Muscle layer of colon (tissue), 2 donors: ENCODE measurements at regions not wholly inside any gene's neighbourhood (a gene's known extent, or its start where the extent isn't known, plus 50 kb on each side); places are given as distances from the start of the nearest gene placed in this dataset.

ENCODE experiments used
- H3K27ac ChIP-seq: one replicate; pipeline ENCODE4 v1.7.0; 2013; ENCODE audit warnings: low read depth, mild to moderate bottlenecking, low read length, moderate library complexity
- H3K27me3 ChIP-seq, 2 donors: one replicate each; pipeline ENCODE4 v1.7.0; 2013; ENCODE audit warnings: low read length in 2 of 2, mild to moderate bottlenecking in 2 of 2; ENCODE audit not compliant: insufficient read depth in 2 of 2, control insufficient read depth in 1 of 2
- H3K36me3 ChIP-seq: one replicate; pipeline ENCODE4 v1.7.0; 2013; ENCODE audit warnings: mild to moderate bottlenecking, low read length; ENCODE audit not compliant: insufficient read depth
- H3K4me1 ChIP-seq: one replicate; pipeline ENCODE4 v1.7.0; 2013; ENCODE audit warnings: mild to moderate bottlenecking, low read length; ENCODE audit not compliant: insufficient read depth
- H3K4me3 ChIP-seq, 2 donors: one replicate each; pipeline ENCODE4 v1.7.0; 2013; ENCODE audit warnings: low read length in 2 of 2, low read depth in 1 of 2, mild to moderate bottlenecking in 1 of 2, moderate library complexity in 1 of 2
- H3K9ac ChIP-seq: one replicate; pipeline ENCODE4 v1.7.0; 2013; ENCODE audit warnings: low read length
- H3K9me3 ChIP-seq: one replicate; pipeline ENCODE4 v1.7.0; 2013; ENCODE audit warnings: mild to moderate bottlenecking, low read length
- donor health status: abdominal sarcoma.
- donor health status: Adenocarcinoma of cecum.

DNA sequence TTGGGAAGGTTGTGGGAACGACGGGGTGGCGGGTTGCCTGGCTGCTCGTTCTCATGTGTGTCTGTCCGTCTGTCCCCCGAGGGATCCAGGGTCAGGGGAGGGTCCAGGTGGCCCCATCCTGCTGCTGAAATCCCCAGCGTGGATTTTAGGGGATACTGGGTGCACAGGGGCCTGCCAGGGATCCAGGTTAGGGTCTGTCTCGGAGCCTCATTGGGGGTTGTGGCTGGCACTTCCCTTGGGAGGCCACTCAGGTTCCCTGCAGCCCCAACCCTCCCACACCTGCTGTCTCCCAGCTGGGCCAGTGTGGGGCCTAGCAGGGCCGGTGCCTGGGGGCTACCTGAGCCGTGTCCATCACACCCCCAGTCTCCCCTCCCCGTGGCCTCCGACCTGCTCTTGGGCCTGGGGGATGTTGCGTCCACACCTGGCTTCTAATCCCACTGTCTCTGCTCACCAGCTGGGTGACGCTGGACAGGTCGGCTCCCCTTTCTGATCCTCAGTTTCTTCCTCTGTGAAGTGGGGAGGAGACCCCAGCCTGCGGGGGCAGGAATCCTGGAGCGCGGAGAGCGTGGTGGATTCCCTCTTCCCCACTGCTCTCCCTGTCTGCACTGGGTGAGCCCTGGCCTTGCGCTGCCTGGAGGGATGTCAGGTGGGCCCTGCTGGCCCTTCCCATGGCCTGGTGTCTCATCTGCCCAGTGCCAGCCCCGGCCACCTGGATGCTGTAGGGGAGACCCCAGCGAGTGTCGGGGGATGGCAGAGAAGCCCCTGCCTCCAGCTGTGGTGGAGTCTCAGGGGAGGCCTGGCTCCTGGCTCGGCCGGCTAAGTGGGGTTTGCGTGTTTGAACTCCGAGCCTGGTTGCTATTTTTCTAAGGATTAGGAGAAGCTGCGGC, 81.6 kb downstream of the UNCX start:
- Histone ChIP-seq H3K9me3 (no peaks in the 10 kb centered on the region), H3K27me3 (no peaks in the 10 kb centered on the region), H3K36me3 (no peaks in the 10 kb centered on the region), H3K4me1 (no peaks in the 10 kb centered on the region), H3K27ac (no peak overlapping the region), H3K9ac (no peak overlapping the region), H3K4me3 (no peak overlapping the region)

DNA sequence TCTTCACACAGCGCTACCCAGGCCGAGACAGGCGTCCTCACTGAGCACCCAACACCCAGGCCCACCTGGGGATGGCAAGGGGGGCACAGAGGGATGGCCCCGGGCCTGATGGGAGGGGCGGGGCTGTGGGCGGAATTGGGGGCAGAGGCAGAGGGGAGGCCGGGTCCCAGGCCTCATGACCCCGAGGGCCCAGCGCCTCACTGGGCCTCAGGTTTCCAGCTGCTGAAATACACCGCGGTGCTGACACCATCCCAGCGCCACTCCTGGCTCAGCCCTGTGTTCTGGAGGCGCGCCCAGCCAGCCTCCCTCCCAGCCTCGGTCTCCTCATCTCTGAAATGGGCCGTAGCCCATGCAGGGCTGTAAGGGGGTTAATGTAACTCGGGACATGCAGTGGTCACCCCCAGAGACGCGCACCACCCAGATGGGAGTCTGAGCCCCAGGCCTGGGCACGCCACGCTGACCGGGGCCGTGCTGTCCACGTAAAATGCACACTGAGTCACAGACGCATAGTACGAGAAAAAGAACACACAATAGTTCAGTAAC, 82.3 kb downstream of the UNCX start:
- no peak overlapping the region for H3K4me3 ChIP-seq
- no peaks in the 10 kb centered on the region for H3K4me1 ChIP-seq
- no peak overlapping the region for H3K27ac ChIP-seq
- H3K36me3 ChIP-seq = no peaks in the 10 kb centered on the region
- H3K9me3 ChIP-seq = no peaks in the 10 kb centered on the region
- no peak overlapping the region for H3K9ac ChIP-seq
- no peaks in the 10 kb centered on the region for H3K27me3 ChIP-seq

DNA sequence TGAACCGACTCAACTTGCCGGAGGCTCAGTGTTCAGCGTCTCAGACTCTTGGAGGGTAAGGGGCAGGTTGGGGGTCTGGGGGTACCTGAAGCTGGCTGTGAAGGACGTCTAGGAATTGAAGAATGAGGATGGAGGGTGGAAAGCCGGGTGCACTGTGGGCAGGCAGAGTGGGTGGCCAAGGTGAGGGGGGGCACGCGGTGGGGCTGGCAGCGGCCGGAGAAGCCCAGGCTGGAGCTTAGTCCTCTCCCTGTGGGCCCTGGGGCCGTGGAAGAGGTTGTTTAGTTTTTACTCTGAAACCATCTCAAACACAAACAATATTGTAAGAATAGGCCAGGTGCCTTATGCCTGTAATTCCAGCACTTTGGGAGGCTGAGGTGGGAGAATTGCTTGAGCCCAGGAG, 83.4 kb downstream of the UNCX start:
- Histone ChIP-seq H3K4me3 (no peak overlapping the region), H3K27ac (no peak overlapping the region), H3K36me3 (no peaks in the 10 kb centered on the region), H3K4me1 (no peaks in the 10 kb centered on the region), H3K9ac (no peak overlapping the region), H3K9me3 (no peaks in the 10 kb centered on the region), H3K27me3 (peaks cover 0 to 3% of the 10 kb centered on the region in 2 donors)

DNA sequence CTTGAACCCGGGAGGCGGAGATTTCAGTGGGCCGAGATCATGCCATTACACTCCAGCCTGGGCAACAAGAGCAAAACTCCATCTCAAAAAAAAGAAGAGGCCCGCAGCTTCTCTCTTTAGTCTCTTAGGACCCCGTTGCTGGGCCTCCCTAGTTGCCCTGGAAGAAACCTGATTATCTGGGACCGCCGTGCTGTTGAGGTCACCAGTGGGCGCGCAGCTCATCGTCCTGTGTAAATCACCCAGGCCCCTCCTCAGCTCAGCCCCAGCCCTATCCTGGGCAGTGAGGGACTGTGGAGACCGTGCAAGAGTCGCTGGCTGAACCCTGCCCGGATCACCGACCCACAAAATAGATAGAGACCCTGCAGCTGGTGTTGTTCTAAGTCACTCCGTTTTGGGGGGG, 85.0 kb downstream of the UNCX start:
- Histone ChIP-seq H3K4me3 (no peak overlapping the region), H3K27me3 (peaks cover 0 to 19% of the 10 kb centered on the region in 2 donors), H3K36me3 (no peaks in the 10 kb centered on the region), H3K4me1 (no peaks in the 10 kb centered on the region), H3K9ac (no peak overlapping the region), H3K9me3 (no peaks in the 10 kb centered on the region), H3K27ac (no peak overlapping the region)

DNA sequence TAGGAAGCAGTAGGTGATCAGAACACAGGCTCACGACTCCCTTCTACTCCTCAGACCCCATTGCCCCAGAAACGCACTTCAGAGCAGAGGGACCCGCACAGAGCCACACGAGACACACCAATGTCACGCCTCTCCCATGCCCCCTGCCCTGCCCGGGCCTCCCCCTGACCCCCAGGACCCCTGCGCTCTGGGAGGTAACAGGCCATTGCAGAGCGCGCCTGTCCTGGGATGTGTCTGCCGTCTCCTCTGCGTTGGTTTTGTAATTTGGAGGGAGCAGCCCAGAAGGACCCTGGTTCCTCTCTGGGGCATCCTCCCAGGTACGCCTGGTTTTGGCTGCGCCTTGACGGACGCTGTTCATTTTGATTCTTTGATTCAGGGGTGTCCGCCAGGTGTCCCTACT, 85.4 kb downstream of the UNCX start:
- H3K4me3 ChIP-seq = no peak overlapping the region
- no peak overlapping the region for H3K9ac ChIP-seq
- no peaks in the 10 kb centered on the region for H3K36me3 ChIP-seq
- H3K27ac ChIP-seq = no peak overlapping the region
- H3K4me1 ChIP-seq = no peaks in the 10 kb centered on the region
- no peaks in the 10 kb centered on the region for H3K9me3 ChIP-seq
- H3K27me3 ChIP-seq = peaks cover 0 to 23% of the 10 kb centered on the region in 2 donors

DNA sequence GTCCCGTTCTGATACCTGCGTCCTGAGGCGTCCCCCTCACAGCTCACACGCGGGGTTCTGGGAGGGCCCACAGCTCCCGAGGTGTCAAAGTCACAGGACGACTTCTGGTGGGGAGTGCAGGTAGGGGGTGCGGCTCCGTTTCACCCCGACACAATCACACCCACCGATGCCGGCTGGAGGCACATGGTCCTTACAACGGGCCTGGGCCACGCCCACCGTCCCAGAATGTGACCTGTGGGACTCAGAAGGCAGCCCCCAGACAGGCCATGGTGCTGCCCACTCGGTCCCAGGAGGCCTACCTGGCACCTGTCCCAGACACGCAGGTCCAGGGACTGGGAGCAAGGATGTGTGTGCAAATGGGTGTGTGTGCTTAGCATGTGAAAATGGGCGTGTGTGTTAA, 86.0 kb downstream of the UNCX start:
- H3K4me1 ChIP-seq = no peaks in the 10 kb centered on the region
- no peak overlapping the region for H3K4me3 ChIP-seq
- no peak overlapping the region for H3K27ac ChIP-seq
- H3K27me3 ChIP-seq = peaks cover 0 to 29% of the 10 kb centered on the region in 2 donors
- H3K9ac ChIP-seq = no peak overlapping the region
- no peaks in the 10 kb centered on the region for H3K36me3 ChIP-seq
- H3K9me3 ChIP-seq = no peaks in the 10 kb centered on the region

DNA sequence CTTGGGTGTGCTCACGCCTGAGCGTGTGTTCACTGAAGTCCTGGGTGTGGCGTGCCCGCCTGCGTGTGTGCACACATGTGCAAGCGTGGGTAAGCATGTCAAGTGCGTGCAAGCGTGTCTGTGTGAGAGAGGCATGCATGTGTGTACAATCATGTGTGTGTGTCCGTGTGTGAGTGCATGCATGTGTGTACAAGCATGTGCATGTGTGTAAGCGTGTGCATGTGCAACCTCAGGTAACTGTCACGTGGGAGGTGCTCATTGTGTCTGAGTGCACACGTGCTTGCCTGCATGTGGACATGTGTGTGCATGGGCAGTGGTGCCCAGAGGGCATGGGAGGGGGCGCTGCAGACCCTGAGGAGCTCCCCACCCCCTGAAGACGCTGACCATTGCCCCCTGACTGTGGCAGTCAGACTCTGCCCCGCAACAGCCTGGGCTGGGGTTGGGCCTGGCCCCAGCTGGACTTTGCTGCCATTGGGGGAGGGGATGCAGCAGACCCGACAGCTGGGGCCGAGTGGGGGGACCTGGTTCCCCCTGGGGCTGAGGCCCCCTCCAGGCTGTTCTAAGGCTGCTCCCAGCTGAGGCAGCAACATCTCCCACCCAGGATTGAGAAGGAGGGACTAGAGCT, 88.1 kb downstream of the UNCX start:
- Histone ChIP-seq H3K4me3 (no peak overlapping the region), H3K4me1 (no peaks in the 10 kb centered on the region), H3K9ac (no peak overlapping the region), H3K27me3 (peaks cover 0 to 45% of the 10 kb centered on the region in 2 donors), H3K9me3 (no peaks in the 10 kb centered on the region), H3K36me3 (no peaks in the 10 kb centered on the region), H3K27ac (no peak overlapping the region)

DNA sequence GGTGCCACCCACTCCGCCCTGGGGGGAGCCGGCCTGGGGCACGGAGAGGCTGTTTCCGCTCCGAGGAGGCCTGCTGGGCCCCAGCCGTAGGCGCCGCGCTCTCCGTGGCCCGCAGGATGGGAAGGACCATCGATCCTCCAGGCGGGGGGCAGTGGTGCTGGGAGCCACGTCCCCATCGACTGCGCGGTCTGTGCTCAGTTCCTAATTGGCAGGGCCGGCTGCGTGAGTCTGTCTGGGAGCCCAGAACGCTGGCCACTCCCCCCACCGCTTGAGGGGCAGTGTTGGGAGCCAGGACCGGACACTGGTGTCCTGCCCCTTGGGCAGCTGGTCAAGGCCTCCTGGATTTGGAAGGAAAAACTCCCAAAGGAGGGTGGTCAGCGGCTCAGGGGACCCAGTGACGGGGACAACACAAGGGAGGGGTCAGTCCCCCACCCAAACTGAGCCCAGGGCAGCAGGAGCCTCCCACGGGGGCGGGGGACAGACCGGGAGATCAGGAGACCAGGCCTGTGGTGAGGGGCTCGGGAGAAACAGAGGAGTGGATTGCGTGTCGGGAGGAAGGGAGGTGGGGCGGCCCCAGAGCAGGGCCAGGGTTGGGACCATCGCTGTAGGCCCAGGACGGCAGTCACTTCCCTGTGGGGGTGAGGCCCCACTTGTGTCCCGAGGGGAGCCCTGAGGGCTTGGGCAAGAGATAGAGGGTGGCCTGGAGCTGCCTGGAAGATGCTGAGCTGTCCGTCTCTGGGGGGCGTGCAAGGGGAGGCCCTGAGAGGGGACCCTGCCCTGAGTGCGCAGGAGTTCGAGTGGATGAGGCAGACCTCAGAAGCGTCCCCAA, 89.0 kb downstream of the UNCX start:
- Histone ChIP-seq H3K27ac (no peak overlapping the region), H3K27me3 (peaks cover 0 to 45% of the 10 kb centered on the region in 2 donors), H3K9ac (no peak overlapping the region), H3K36me3 (no peaks in the 10 kb centered on the region), H3K4me3 (no peak overlapping the region), H3K9me3 (no peaks in the 10 kb centered on the region), H3K4me1 (no peaks in the 10 kb centered on the region)

DNA sequence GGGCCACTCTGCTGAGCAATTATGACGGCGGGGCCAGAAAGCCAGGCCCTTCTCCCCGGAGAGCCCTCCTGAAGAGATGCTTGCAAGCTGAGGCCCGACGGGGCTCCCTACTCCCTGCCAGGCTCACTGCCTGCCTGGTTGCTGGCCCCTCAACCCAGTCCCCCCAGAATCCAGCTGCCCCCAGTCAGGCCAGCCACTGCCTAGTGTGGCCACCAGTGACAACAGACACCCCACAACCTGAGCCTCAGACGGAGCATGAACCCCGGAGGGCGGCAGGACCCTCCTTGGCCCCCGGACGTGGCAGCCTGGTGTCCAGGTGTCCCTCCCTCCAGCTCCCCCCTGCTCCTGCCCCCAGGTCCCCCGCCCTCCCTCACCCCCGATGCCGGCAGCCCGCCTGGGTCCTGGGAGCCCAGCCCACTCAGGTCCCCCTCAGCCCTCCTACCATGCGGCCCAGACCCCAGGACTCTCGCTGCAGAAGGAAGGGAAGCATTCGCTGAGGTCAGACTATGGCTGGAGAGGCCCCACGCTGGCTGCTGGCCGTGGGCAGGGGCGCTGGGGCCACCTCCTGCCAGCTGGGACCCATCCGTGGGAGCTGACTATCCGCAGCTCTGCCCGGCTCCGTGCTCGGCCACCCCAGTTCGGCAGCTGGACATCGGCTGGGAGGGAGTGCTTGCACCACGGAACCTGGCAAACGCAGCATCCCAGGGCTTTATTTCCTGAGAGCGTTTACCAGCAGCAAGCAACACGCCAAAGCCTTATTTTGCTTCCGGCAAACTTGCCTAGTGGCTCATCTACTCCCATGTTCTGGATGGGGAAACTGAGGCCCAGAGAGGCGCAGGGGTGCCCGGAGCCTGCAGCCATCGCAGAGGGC, 89.8 kb downstream of the UNCX start:
- Histone ChIP-seq H3K36me3 (no peaks in the 10 kb centered on the region), H3K4me3 (no peak overlapping the region), H3K9me3 (no peaks in the 10 kb centered on the region), H3K4me1 (no peaks in the 10 kb centered on the region), H3K9ac (no peak overlapping the region), H3K27me3 (peaks cover 0 to 45% of the 10 kb centered on the region in 2 donors), H3K27ac (no peak overlapping the region)

DNA sequence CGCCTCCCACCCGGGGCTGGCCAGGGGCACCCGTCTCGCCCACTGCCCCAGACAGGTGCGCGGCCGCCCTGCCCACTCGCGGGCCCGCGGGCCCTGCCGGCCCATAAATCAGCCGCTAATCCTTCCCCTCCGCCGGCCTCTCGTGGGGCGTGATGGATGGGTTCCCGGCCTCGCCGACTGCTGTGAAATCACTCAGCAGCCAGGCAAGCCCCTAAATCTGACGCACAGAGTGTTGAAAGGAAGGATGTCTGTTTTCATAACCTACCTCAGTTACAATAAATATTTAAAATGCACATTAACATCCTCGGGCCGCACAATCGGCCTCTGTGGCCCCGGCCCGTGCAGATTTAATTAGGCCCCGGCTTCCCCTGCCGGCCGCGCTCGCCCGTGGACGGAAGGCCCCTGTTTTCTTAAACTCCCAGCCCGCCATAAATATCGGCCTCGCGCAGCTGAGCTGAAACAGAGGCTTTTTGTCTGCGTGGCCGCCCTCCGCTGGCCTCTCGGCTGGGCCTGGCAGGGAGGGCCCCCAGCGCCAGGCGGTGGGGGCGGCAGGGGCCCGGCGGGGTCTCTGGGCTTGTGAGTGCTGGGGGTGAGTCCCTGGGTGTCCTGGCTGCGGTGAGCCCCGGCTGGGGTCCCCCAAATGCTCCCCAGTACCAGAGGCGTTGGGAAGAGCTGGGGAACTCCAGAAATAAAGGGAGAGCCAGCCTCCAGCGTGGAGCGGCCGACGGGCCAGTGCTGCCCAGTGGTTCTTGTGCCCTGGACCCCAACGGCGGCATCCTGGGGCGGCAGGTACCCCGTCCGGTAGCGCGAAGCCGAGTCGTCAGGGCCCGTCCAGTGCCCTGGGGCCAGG, 90.7 kb downstream of the UNCX start:
- Histone ChIP-seq H3K27ac (no peak overlapping the region), H3K36me3 (no peaks in the 10 kb centered on the region), H3K27me3 (peaks cover 0 to 45% of the 10 kb centered on the region in 2 donors), H3K9me3 (no peaks in the 10 kb centered on the region), H3K4me3 (no peak overlapping the region), H3K4me1 (no peaks in the 10 kb centered on the region), H3K9ac (no peak overlapping the region)
